MM.1S (cell line): ENCODE measurements at regions not wholly inside any gene's neighbourhood (a gene's known extent, or its start where the extent isn't known, plus 50 kb on each side); places are given as distances from the start of the nearest gene placed in this dataset.

Experiments
- CTCF ChIP-seq: fragments of 300-600 bp; sonication (generic); IDR thresholded peaks from 2 replicates; pipeline ENCODE4 v1.5.1; 2016; ENCODE audit warnings: antibody characterized with exemption, low read length, mixed read lengths
- EZH2 ChIP-seq: fragments of 300-600 bp; sonication (generic); optimal IDR thresholded peaks from 2 replicates; pipeline ENCODE3; 2017; ENCODE audit warnings: low read depth, mild to moderate bottlenecking, antibody characterized with exemption, low read length, mixed read lengths

GRCh38 chrX:124680287-124680686 is 333.9 kb downstream of the SH2D1A start:
- TF ChIP-seq CTCF = no peak
- TF ChIP-seq EZH2 = no peak
